ENCODE measurements at regions not wholly inside any gene's neighbourhood (a gene's known extent, or its start where the extent isn't known, plus 50 kb on each side); places are given as distances from the start of the nearest gene placed in this dataset.
"Not testable (repeated sequence)": the region's sequence is repeated elsewhere in the genome, so short reads cannot be mapped to it uniquely, and the experiment has no call there.

DNA sequence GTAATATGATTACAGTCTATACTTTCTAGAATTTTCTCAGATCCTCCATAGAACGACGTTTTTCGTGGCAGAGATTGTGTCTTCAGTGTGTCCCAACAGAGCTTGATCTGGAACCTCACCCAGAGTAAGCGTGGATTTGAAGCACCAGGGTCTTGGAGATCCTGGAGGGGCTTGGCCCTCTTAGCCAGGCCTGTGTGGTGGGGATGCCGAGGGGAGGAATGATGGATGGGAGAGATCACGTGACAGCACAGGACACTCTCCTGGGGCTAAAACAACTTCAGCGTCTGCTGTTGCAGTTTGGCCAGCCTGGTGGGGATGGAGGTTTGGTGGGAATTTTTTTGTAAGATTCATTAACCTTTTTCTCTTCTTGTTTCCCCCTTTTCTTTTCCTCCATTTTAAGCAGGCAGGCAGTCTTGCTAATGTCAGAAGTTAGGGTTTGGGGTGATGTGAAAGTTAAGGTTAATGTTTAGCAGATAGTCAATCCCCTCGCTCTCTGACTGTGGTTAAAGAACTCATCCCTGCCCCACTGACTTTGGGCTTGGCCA is 100.7 kb upstream of the SULF2 start:
- Histone ChIP-seq H3K79me2 (ENCODE audit: insufficient read depth, low read length) (no peaks in the 10 kb centered on the region), H2AFZ (ENCODE audit: low read depth, low read length) (no peak overlapping the region), H3K9me3 (ENCODE audit: insufficient read depth, low read length, severe bottlenecking) (no peaks in the 10 kb centered on the region), H3K27ac (ENCODE audit: low read length) (no peak overlapping the region), H4K20me1 (ENCODE audit: insufficient read depth, low read length) (no peaks in the 10 kb centered on the region), H3K9ac (ENCODE audit: low read depth, low read length) (no peak overlapping the region), H3K27me3 (ENCODE audit: insufficient read depth, low read length, poor library complexity) (no peaks in the 10 kb centered on the region), H3K4me1 (ENCODE audit: insufficient read depth, low read length) (no peaks in the 10 kb centered on the region), H3K4me2 (ENCODE audit: insufficient read depth, low read length) (no peak overlapping the region), H3K4me3 (ENCODE audit: low read depth in 1 of 2, low read length in 2 of 2) (no peak overlapping the region), H3K36me3 (ENCODE audit: insufficient read depth, low read length) (no peaks in the 10 kb centered on the region)
- ATAC-seq (ENCODE audit: insufficient read depth, low read depth) = no peak
- no peak for DNase-seq
- TF ChIP-seq, protein P1, sequence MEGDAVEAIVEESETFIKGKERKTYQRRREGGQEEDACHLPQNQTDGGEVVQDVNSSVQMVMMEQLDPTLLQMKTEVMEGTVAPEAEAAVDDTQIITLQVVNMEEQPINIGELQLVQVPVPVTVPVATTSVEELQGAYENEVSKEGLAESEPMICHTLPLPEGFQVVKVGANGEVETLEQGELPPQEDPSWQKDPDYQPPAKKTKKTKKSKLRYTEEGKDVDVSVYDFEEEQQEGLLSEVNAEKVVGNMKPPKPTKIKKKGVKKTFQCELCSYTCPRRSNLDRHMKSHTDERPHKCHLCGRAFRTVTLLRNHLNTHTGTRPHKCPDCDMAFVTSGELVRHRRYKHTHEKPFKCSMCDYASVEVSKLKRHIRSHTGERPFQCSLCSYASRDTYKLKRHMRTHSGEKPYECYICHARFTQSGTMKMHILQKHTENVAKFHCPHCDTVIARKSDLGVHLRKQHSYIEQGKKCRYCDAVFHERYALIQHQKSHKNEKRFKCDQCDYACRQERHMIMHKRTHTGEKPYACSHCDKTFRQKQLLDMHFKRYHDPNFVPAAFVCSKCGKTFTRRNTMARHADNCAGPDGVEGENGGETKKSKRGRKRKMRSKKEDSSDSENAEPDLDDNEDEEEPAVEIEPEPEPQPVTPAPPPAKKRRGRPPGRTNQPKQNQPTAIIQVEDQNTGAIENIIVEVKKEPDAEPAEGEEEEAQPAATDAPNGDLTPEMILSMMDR (IDR thresholded peaks at IDR 0.05; ENCODE audit: borderline replicate concordance, extremely low read depth, low read length, poor library complexity, severe bottlenecking) = no peak
- TF ChIP-seq EZH2 (IDR thresholded peaks at IDR 0.05; ENCODE audit: borderline replicate concordance, low read depth, low read length, severe bottlenecking) = no peak

DNA sequence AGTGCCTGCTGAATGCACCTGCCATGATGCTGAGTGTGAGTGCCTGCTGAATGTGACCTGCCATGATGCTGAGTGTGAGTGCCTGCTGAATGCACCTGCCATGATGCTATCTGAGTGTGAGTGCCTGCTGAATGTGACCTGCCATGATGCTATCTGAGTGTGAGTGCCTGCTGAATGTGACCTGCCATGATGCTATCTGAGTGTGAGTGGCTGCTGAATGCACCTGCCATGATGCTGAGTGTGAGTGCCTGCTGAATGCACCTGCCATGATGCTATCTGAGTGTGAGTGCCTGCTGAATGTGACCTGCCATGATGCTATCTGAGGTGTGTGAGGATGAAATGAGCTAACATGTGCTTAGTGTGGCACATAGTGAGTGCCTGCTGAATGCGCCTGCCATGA is 98.7 kb upstream of the SULF2 start:
- H4K20me1 ChIP-seq (ENCODE audit: insufficient read depth, low read length); H3K4me3 ChIP-seq (ENCODE audit: low read depth in 1 of 2, low read length in 2 of 2); DNase-seq; H3K79me2 ChIP-seq (ENCODE audit: insufficient read depth, low read length); H2AFZ ChIP-seq (ENCODE audit: low read depth, low read length); H3K9ac ChIP-seq (ENCODE audit: low read depth, low read length); H3K27ac ChIP-seq (ENCODE audit: low read length); H3K4me1 ChIP-seq (ENCODE audit: insufficient read depth, low read length); H3K36me3 ChIP-seq (ENCODE audit: insufficient read depth, low read length); ATAC-seq (ENCODE audit: insufficient read depth, low read depth); H3K27me3 ChIP-seq (ENCODE audit: insufficient read depth, low read length, poor library complexity); H3K9me3 ChIP-seq (ENCODE audit: insufficient read depth, low read length, severe bottlenecking); H3K4me2 ChIP-seq (ENCODE audit: insufficient read depth, low read length): not testable (repeated sequence)

DNA sequence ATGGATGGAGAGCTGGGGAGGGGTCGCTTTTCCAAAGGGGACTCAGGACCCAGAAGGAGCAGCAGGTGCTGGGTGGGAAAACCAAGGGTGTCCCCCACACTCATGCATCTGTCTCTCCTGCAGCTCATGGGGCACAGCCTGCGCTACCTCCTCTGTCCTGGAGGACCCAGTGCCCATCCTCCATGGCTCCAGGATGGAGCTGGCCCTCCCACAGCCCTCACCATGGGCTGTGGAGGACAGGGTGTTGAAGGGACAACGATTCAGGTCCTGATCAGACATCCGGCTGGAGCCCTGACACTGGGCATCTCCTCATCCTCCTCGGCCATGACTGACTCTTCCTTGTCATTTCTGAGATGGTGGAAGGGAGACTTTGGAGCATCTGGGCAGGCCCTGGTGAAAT is 97.9 kb upstream of the SULF2 start:
- no peaks in the 10 kb centered on the region for H3K9me3 ChIP-seq (ENCODE audit: insufficient read depth, low read length, severe bottlenecking)
- H4K20me1 ChIP-seq (ENCODE audit: insufficient read depth, low read length) = no peaks in the 10 kb centered on the region
- H3K36me3 ChIP-seq (ENCODE audit: insufficient read depth, low read length) = no peaks in the 10 kb centered on the region
- H3K79me2 ChIP-seq (ENCODE audit: insufficient read depth, low read length) = no peaks in the 10 kb centered on the region
- H3K27me3 ChIP-seq (ENCODE audit: insufficient read depth, low read length, poor library complexity) = no peaks in the 10 kb centered on the region
- H3K27ac ChIP-seq (ENCODE audit: low read length) = no peak overlapping the region
- no peaks in the 10 kb centered on the region for H3K4me1 ChIP-seq (ENCODE audit: insufficient read depth, low read length)
- H3K4me2 ChIP-seq (ENCODE audit: insufficient read depth, low read length) = no peak overlapping the region
- TF ChIP-seq EZH2 (IDR thresholded peaks at IDR 0.05; ENCODE audit: borderline replicate concordance, low read depth, low read length, severe bottlenecking) = no peak
- TF ChIP-seq, protein P1 (IDR thresholded peaks at IDR 0.05; ENCODE audit: borderline replicate concordance, extremely low read depth, low read length, poor library complexity, severe bottlenecking) = no peak
- DNase-seq = no peak
- no peak overlapping the region for H3K4me3 ChIP-seq (ENCODE audit: low read depth in 1 of 2, low read length in 2 of 2)
- no peak overlapping the region for H2AFZ ChIP-seq (ENCODE audit: low read depth, low read length)
- H3K9ac ChIP-seq (ENCODE audit: low read depth, low read length) = no peak overlapping the region
- ATAC-seq (ENCODE audit: insufficient read depth, low read depth) = no peak

DNA sequence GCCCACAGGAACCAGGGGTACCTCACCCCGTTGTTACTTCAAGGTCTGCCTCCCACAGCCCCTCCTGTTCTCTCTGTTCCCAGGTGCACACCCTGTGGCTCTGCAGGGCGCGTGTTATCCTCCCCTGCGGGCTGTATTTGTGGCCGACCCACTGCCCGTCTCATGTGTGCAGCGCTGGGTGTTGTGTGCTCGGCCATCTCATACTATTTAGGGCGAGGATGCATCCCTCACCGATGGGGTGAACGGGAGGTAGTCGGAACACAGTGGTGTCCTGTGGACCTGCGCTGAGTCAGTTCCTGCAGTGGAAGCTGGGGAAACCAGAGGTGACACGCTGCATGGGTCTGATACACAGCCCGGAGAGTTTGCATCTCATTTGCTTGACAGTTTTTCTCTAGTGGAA is 94.5 kb upstream of the SULF2 start:
- DNase-seq (no peak), ATAC-seq (ENCODE audit: insufficient read depth, low read depth) (no peak)
- H3K4me3 ChIP-seq (ENCODE audit: low read depth in 1 of 2, low read length in 2 of 2) = no peak overlapping the region
- no peak overlapping the region for H2AFZ ChIP-seq (ENCODE audit: low read depth, low read length)
- no peak overlapping the region for H3K4me2 ChIP-seq (ENCODE audit: insufficient read depth, low read length)
- no peak overlapping the region for H3K27ac ChIP-seq (ENCODE audit: low read length)
- H3K4me1 ChIP-seq (ENCODE audit: insufficient read depth, low read length) = no peaks in the 10 kb centered on the region
- H3K9me3 ChIP-seq (ENCODE audit: insufficient read depth, low read length, severe bottlenecking) = no peaks in the 10 kb centered on the region
- no peaks in the 10 kb centered on the region for H4K20me1 ChIP-seq (ENCODE audit: insufficient read depth, low read length)
- no peaks in the 10 kb centered on the region for H3K79me2 ChIP-seq (ENCODE audit: insufficient read depth, low read length)
- H3K27me3 ChIP-seq (ENCODE audit: insufficient read depth, low read length, poor library complexity) = no peaks in the 10 kb centered on the region
- H3K36me3 ChIP-seq (ENCODE audit: insufficient read depth, low read length) = no peaks in the 10 kb centered on the region
- no peak for TF ChIP-seq EZH2 (IDR thresholded peaks at IDR 0.05; ENCODE audit: borderline replicate concordance, low read depth, low read length, severe bottlenecking)
- TF ChIP-seq, protein P1 (IDR thresholded peaks at IDR 0.05; ENCODE audit: borderline replicate concordance, extremely low read depth, low read length, poor library complexity, severe bottlenecking) = no peak
- H3K9ac ChIP-seq (ENCODE audit: low read depth, low read length) = no peak overlapping the region
